GM18508 (cell line): ENCODE measurements at regions not wholly inside any gene's neighbourhood (a gene's known extent, or its start where the extent isn't known, plus 50 kb on each side); places are given as distances from the start of the nearest gene placed in this dataset.

Source experiments
- ATAC-seq: cut with Tn5 transposase; IDR thresholded peaks from one replicate; pipeline ENCODE4 v1.9.1; 2021; ENCODE audit warnings: moderate number of reproducible peaks; ENCODE audit not compliant: insufficient read depth, unreplicated experiment

GRCh38 chr2:203789618-203790017, 78.0 kb upstream of the CTLA4 start:
- ATAC-seq = no peak

- no peak for ATAC-seq
These were observed 77.3 kb upstream of the CTLA4 start for GRCh38 chr2:203790134-203790852.

GRCh38 chr2:203796248-203797010, 71.1 kb upstream of the CTLA4 start:
- ATAC-seq = no peak

GRCh38 chr2:203797276-203797675, 70.3 kb upstream of the CTLA4 start:
- ATAC-seq = no peak

- ATAC-seq = no peak
These were observed 69.9 kb upstream of the CTLA4 start for GRCh38 chr2:203797712-203798111.

- no peak for ATAC-seq
These were observed 69.1 kb upstream of the CTLA4 start for GRCh38 chr2:203798296-203799087.

GRCh38 chr2:203799908-203800307, 67.7 kb upstream of the CTLA4 start:
- ATAC-seq = peak; percentile 87

GRCh38 chr2:203800783-203801182, 66.8 kb upstream of the CTLA4 start:
- no peak for ATAC-seq

GRCh38 chr2:203802342-203803052, 65.1 kb upstream of the CTLA4 start:
- ATAC-seq = no peak

GRCh38 chr2:203803053-203803429, 64.5 kb upstream of the CTLA4 start:
- ATAC-seq = no peak

GRCh38 chr2:203804070-203804469, 63.5 kb upstream of the CTLA4 start:
- ATAC-seq = no peak

- no peak for ATAC-seq
These were observed 62.6 kb upstream of the CTLA4 start for GRCh38 chr2:203804764-203805485.

- no peak for ATAC-seq
These were observed 62.1 kb upstream of the CTLA4 start for GRCh38 chr2:203805486-203805838.

- no peak for ATAC-seq
These were observed 60.8 kb upstream of the CTLA4 start for GRCh38 chr2:203806761-203807160.

GRCh38 chr2:203808046-203808750, 59.4 kb upstream of the CTLA4 start:
- no peak for ATAC-seq

GRCh38 chr2:203809084-203809521, 58.5 kb upstream of the CTLA4 start:
- no peak for ATAC-seq

- ATAC-seq = no peak
These were observed 57.5 kb upstream of the CTLA4 start for GRCh38 chr2:203809991-203810510.

GRCh38 chr2:203811491-203812221, 55.9 kb upstream of the CTLA4 start:
- peak; percentile 76 for ATAC-seq
